ENCODE measurements at regions not wholly inside any gene's neighbourhood (a gene's known extent, or its start where the extent isn't known, plus 50 kb on each side); places are given as distances from the start of the nearest gene placed in this dataset.

- no peak for TF ChIP-seq CTCF (conservative IDR thresholded peaks at IDR 0.05; ENCODE audit: low read depth, low read length)
- no peak for TF ChIP-seq EZH2 (IDR thresholded peaks at IDR 0.05; ENCODE audit: low read length, unreplicated experiment)
- no peak for TF ChIP-seq EZH2phosphoT487 (IDR thresholded peaks at IDR 0.05; ENCODE audit: borderline replicate concordance, low read length)
Measured at GRCh38 chr16:50916040-50916439, 174.2 kb downstream of the CYLD start.

Data from PC-3 (cell line).